ENCODE measurements at regions not wholly inside any gene's neighbourhood (a gene's known extent, or its start where the extent isn't known, plus 50 kb on each side); places are given as distances from the start of the nearest gene placed in this dataset.
"Not testable (repeated sequence)": the region's sequence is repeated elsewhere in the genome, so short reads cannot be mapped to it uniquely, and the experiment has no call there.

GRCh38 chr17:5951912-5952311 is 118.3 kb upstream of the WSCD1 start:
- no peak for DNase-seq (ENCODE audit: low read depth in 2 of 2)

GRCh38 chr17:5952518-5952917 is 117.7 kb upstream of the WSCD1 start:
- no peak for DNase-seq (ENCODE audit: low read depth in 2 of 2)

- DNase-seq (ENCODE audit: low read depth in 2 of 2) = no peak
Observed at GRCh38 chr17:5955764-5956163, 114.4 kb upstream of the WSCD1 start.

- DNase-seq (ENCODE audit: low read depth in 2 of 2) = no peak
Observed at GRCh38 chr17:5958850-5959249, 111.3 kb upstream of the WSCD1 start.

- DNase-seq (ENCODE audit: low read depth in 2 of 2) = no peak
Observed at GRCh38 chr17:5962371-5962770, 107.8 kb upstream of the WSCD1 start.

GRCh38 chr17:5971969-5972368 is 98.2 kb upstream of the WSCD1 start:
- no peak for DNase-seq (ENCODE audit: low read depth in 2 of 2)

- no peak for DNase-seq (ENCODE audit: low read depth in 2 of 2)
Observed at GRCh38 chr17:5973410-5973809, 96.8 kb upstream of the WSCD1 start.

- no peak for DNase-seq (ENCODE audit: low read depth in 2 of 2)
Observed at GRCh38 chr17:5975661-5976060, 94.5 kb upstream of the WSCD1 start.

GRCh38 chr17:5976251-5976650 is 93.9 kb upstream of the WSCD1 start:
- no peak for DNase-seq (ENCODE audit: low read depth in 2 of 2)

- DNase-seq (ENCODE audit: low read depth in 2 of 2) = no peak
Observed at GRCh38 chr17:5978496-5978895, 91.7 kb upstream of the WSCD1 start.

GRCh38 chr17:5980941-5981340 is 89.2 kb upstream of the WSCD1 start:
- DNase-seq (ENCODE audit: low read depth in 2 of 2) = no peak

GRCh38 chr17:5986644-5987043 is 83.5 kb upstream of the WSCD1 start:
- no peak for DNase-seq (ENCODE audit: low read depth in 2 of 2)

GRCh38 chr17:6000426-6000825 is 69.8 kb upstream of the WSCD1 start:
- no peak for DNase-seq (ENCODE audit: low read depth in 2 of 2)

- not testable (repeated sequence) for DNase-seq (ENCODE audit: low read depth in 2 of 2)
Observed at GRCh38 chr17:6003221-6003620, 67.0 kb upstream of the WSCD1 start.

- no peak for DNase-seq (ENCODE audit: low read depth in 2 of 2)
Observed at GRCh38 chr17:6005939-6006338, 64.2 kb upstream of the WSCD1 start.

- no peak for DNase-seq (ENCODE audit: low read depth in 2 of 2)
Observed at GRCh38 chr17:6011206-6011605, 59.0 kb upstream of the WSCD1 start.

- no peak for DNase-seq (ENCODE audit: low read depth in 2 of 2)
Observed at GRCh38 chr17:6018788-6019187, 51.4 kb upstream of the WSCD1 start.

GRCh38 chr17:6019959-6020358 is 50.2 kb upstream of the WSCD1 start:
- peak in 1 of 2 donors; percentile 10 for DNase-seq (ENCODE audit: low read depth in 2 of 2)

- DNase-seq (ENCODE audit: low read depth in 2 of 2) = no peak
Observed at GRCh38 chr17:6020376-6021010, 49.7 kb upstream of the WSCD1 start.

All from stimulated activated CD4-positive, alpha-beta T cell treated with anti-CD3 and anti-CD28 coated beads, Interleukin-15, amount 100 ng/mL, for 48 hours (primary cell).